Nephron (organoid): ENCODE measurements at regions not wholly inside any gene's neighbourhood (a gene's known extent, or its start where the extent isn't known, plus 50 kb on each side); places are given as distances from the start of the nearest gene placed in this dataset.

Experiments
- H3K27ac Mint-ChIP-seq, 3 experiments: 2 replicates each; pipeline ENCODE4 v1.8.0; 2020; ENCODE audit warnings: mixed read lengths in 3 of 3, mild to moderate bottlenecking in 2 of 3, moderate library complexity in 1 of 3
- H3K27me3 Mint-ChIP-seq: 2 replicates; pipeline ENCODE4 v1.8.0; 2021; ENCODE audit warnings: low read depth, mild to moderate bottlenecking, moderate library complexity, mixed read lengths
- H3K36me3 Mint-ChIP-seq: 2 replicates; pipeline ENCODE4 v1.8.0; 2020; ENCODE audit warnings: low read depth, mixed read lengths
- H3K4me1 Mint-ChIP-seq: 2 replicates; pipeline ENCODE4 v1.8.0; 2020; ENCODE audit warnings: mixed read lengths
- H3K4me3 Mint-ChIP-seq, 3 experiments: 2 replicates each; pipeline ENCODE4 v1.8.0; 2020; ENCODE audit warnings: mild to moderate bottlenecking in 3 of 3, mixed read lengths in 3 of 3, moderate library complexity in 2 of 3
- H3K9me3 Mint-ChIP-seq: 2 replicates; pipeline ENCODE4 v1.8.0; 2020; ENCODE audit warnings: mixed read lengths
- TF ChIP-seq, protein P1 (sequence below), 3 experiments: fragments of 200-600 bp; sonication (generic); IDR thresholded peaks; one replicate each; pipeline ENCODE4 v1.5.0; 2021; ENCODE audit warnings: antibody characterized with exemption in 3 of 3; ENCODE audit not compliant: unreplicated experiment in 3 of 3

DNA sequence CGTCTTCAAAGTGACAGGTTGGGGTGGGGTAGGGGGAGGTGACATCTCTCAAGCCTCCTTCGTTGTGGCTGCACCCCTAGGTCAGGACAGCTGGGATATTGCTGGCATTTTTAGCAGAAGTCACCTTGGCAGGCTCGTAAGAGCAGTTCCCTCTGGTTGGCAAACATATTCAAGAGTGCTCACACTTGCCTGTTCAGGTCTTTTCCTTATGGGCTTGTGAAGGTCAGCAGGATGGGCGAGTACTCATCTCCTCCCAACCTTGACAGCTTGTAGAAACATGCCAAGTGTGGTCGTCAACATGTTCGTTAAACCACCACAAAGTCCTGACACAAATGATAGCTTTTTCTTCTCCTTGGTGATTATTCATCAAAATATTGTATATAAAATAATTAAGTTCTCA lies 113.6 kb downstream of the HDGFL1 start:
- H3K27me3 Mint-ChIP-seq = no peaks in the 10 kb centered on the region
- no peaks in the 10 kb centered on the region for H3K36me3 Mint-ChIP-seq

DNA sequence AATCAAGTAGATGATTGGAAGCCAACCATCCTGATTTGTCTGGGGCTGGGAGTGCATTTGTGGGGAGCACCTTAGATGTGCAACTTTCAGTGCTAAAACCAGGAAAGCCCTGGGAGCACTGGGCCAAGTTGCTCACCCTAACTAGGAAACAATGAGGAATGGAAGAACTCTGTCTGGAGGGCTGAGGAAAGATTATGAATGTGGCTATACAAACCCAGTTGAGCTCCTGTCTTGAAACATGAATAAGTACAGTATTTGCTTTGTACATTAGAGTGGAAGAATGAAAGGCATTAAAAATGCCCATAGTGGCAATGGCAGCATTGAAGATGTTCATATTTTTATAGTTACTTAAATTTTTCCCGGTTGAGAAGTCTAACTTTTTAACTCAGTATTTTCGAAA lies 121.1 kb downstream of the HDGFL1 start:
- H3K36me3 Mint-ChIP-seq = no peaks in the 10 kb centered on the region
- no peaks in the 10 kb centered on the region for H3K9me3 Mint-ChIP-seq
- H3K27ac Mint-ChIP-seq = no peak overlapping the region
- peaks cover 9% of the 10 kb centered on the region for H3K4me1 Mint-ChIP-seq
- no peaks in the 10 kb centered on the region for H3K27me3 Mint-ChIP-seq
- no peak overlapping the region for H3K4me3 Mint-ChIP-seq
- TF ChIP-seq, protein P1, sequence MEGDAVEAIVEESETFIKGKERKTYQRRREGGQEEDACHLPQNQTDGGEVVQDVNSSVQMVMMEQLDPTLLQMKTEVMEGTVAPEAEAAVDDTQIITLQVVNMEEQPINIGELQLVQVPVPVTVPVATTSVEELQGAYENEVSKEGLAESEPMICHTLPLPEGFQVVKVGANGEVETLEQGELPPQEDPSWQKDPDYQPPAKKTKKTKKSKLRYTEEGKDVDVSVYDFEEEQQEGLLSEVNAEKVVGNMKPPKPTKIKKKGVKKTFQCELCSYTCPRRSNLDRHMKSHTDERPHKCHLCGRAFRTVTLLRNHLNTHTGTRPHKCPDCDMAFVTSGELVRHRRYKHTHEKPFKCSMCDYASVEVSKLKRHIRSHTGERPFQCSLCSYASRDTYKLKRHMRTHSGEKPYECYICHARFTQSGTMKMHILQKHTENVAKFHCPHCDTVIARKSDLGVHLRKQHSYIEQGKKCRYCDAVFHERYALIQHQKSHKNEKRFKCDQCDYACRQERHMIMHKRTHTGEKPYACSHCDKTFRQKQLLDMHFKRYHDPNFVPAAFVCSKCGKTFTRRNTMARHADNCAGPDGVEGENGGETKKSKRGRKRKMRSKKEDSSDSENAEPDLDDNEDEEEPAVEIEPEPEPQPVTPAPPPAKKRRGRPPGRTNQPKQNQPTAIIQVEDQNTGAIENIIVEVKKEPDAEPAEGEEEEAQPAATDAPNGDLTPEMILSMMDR (IDR thresholded peaks at IDR 0.05; ENCODE audit: unreplicated experiment in 3 of 3) = no peak

More for the DNA sequence above, 113.6 kb downstream of the HDGFL1 start:
- TF ChIP-seq, protein P1 (IDR thresholded peaks at IDR 0.05; ENCODE audit: unreplicated experiment in 3 of 3) = no peak
- H3K27ac Mint-ChIP-seq = peak overlapping the region in 1 of 3 experiments; percentile 4
- peaks cover 13% of the 10 kb centered on the region for H3K4me1 Mint-ChIP-seq
- H3K9me3 Mint-ChIP-seq = peaks cover 2% of the 10 kb centered on the region
- no peak overlapping the region for H3K4me3 Mint-ChIP-seq

DNA sequence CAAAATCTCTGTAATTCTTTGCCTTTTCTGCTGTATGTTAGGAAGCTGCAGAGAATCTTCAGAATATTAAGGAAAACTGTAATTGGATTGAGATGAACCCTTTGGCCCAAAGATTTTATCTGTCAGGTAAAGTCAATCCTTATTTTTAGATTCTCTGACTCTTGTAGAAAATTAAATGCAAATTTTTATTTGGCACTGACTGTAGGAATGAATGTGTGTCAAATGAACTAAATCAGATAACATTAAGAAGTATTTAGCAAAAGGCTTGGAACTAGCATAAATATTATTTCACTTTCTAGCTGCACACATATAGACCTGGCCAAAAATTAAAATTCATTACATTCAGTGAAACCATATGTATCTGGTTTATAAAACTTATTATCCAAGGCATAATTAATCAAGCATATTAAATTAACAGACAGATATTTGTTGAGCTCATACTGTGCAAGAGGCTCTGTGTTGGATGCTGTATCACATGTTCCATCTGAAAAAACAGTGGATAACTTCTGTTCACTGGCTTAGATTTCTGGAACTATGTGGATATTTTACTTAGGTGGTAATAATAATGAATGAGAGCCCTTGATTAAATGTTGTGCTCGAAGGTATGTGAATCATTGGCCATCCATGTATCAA lies 124.8 kb downstream of the HDGFL1 start:
- no peak overlapping the region for H3K4me3 Mint-ChIP-seq
- H3K4me1 Mint-ChIP-seq = peaks cover 17% of the 10 kb centered on the region
- no peaks in the 10 kb centered on the region for H3K9me3 Mint-ChIP-seq
- no peaks in the 10 kb centered on the region for H3K36me3 Mint-ChIP-seq
- TF ChIP-seq, protein P1 (IDR thresholded peaks at IDR 0.05; ENCODE audit: unreplicated experiment in 3 of 3) = no peak
- peak overlapping the region in 1 of 3 experiments; percentile 70 for H3K27ac Mint-ChIP-seq
- no peaks in the 10 kb centered on the region for H3K27me3 Mint-ChIP-seq

DNA sequence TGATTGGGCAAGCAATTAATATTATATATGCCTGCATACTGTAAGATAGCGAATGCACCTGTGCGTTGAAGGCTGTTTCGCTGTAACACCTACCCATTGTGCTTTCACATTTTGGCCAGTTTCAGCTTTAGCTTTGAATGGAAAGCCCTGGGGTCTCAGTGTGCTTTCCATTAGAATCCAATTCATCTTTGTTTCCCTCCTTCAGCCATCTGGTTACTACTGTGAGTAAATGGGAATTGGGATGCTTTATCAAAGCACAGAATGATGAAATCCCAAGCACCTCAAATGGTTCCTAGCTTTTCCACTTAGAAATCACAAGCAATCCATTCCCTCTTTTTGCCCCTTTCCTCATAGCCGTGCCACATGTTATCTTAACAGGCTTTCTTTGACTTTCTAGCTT lies 127.1 kb downstream of the HDGFL1 start:
- Mint-ChIP-seq H3K4me3 (no peak overlapping the region), H3K9me3 (no peaks in the 10 kb centered on the region), H3K27me3 (no peaks in the 10 kb centered on the region), H3K36me3 (no peaks in the 10 kb centered on the region), H3K4me1 (peaks cover 26% of the 10 kb centered on the region), H3K27ac (no peak overlapping the region)
- TF ChIP-seq, protein P1 (IDR thresholded peaks at IDR 0.05; ENCODE audit: unreplicated experiment in 3 of 3) = no peak

DNA sequence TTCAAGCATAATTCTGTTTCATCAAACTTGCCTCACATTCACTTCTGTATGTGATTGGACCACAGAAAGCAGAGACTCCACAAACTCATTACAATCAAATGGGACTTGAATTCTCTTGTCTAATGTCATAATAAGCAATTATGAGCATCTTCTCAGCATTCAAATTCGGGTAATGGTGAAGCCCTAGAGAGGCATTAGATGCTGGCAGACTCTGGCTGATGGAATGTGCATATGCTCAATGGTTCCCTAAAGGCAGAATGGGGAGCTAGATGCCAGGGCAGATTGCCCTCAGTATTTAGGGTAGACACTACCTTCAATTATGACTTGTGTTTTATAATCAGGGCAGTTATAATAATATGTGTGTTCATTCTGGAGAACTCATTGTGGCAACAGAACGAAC lies 127.9 kb downstream of the HDGFL1 start:
- H3K27ac Mint-ChIP-seq = no peak overlapping the region
- TF ChIP-seq, protein P1 (IDR thresholded peaks at IDR 0.05; ENCODE audit: unreplicated experiment in 3 of 3) = no peak
- peaks cover 3% of the 10 kb centered on the region for H3K27me3 Mint-ChIP-seq
- peaks cover 26% of the 10 kb centered on the region for H3K4me1 Mint-ChIP-seq
- no peak overlapping the region for H3K4me3 Mint-ChIP-seq
- no peaks in the 10 kb centered on the region for H3K9me3 Mint-ChIP-seq
- H3K36me3 Mint-ChIP-seq = no peaks in the 10 kb centered on the region

DNA sequence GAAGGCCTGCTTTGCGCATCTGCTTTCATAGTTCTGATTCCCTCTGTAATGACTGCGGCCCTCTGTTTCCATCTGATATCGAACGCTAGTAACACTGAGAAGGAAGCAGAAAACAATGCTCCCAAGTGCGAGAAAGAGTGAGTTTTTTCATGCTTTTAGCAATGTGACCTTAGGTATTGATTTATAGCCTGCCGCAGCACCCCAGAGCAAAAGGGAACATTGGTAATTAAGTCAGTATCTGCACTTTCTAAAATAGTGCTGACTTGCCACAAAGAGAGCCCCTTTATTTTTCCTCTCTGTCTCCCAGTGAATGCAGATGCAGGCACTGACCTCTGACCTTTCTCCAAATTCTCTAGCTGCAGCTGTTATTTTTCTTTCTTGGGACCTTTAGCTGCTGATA lies 129.8 kb downstream of the HDGFL1 start:
- Mint-ChIP-seq H3K9me3 (no peaks in the 10 kb centered on the region), H3K36me3 (no peaks in the 10 kb centered on the region), H3K27me3 (peaks cover 3% of the 10 kb centered on the region), H3K4me1 (peaks cover 21% of the 10 kb centered on the region), H3K27ac (peak overlapping the region; percentile 27 to 87 (median 77)), H3K4me3 (no peak overlapping the region)
- TF ChIP-seq, protein P1 (IDR thresholded peaks at IDR 0.05; ENCODE audit: unreplicated experiment in 3 of 3) = no peak
